Calu3 (cell line): ENCODE measurements at regions not wholly inside any gene's neighbourhood (a gene's known extent, or its start where the extent isn't known, plus 50 kb on each side); places are given as distances from the start of the nearest gene placed in this dataset.

ENCODE experiments used
- BruUV-seq: library from RNA; stranded (reverse); fragments of 400-500 nt; replicated peaks from 2 replicates; lab custom pipeline; 2021; lab: Mats Ljungman, UMichigan
- CTCF ChIA-PET: fragments of 300-600 bp; sonication (Branson Sonifier 250); formaldehyde crosslinking; loops from one replicate; lab custom pipeline; 2022; ENCODE audit warnings: antibody characterized with exemption; lab: Charles Lee
- DNase-seq: peaks from one replicate; pipeline ENCODE4 v3.0.0; 2022
- H3K27ac Mint-ChIP-seq: one replicate; pipeline ENCODE4 v1.8.0; 2022; ENCODE audit warnings: mixed read lengths; ENCODE audit not compliant: unreplicated experiment
- H3K27me3 Mint-ChIP-seq: one replicate; pipeline ENCODE4 v1.8.0; 2022; ENCODE audit warnings: mixed read lengths; ENCODE audit not compliant: unreplicated experiment
- H3K36me3 Mint-ChIP-seq: one replicate; pipeline ENCODE4 v1.8.0; 2022; ENCODE audit warnings: mild to moderate bottlenecking, moderate library complexity, mixed read lengths; ENCODE audit not compliant: insufficient read depth, unreplicated experiment
- H3K4me1 Mint-ChIP-seq: one replicate; pipeline ENCODE4 v1.8.0; 2022; ENCODE audit warnings: mild to moderate bottlenecking, low read depth, mixed read lengths; ENCODE audit not compliant: unreplicated experiment
- H3K4me3 Mint-ChIP-seq: one replicate; pipeline ENCODE4 v1.8.0; 2022; ENCODE audit warnings: mild to moderate bottlenecking, low read depth, moderate library complexity, mixed read lengths; ENCODE audit not compliant: unreplicated experiment
- H3K9me3 Mint-ChIP-seq: one replicate; pipeline ENCODE4 v1.8.0; 2022; ENCODE audit warnings: low read depth, mixed read lengths; ENCODE audit not compliant: unreplicated experiment
- CTCF ChIP-seq: fragments of 200-600 bp; IDR thresholded peaks from one replicate; pipeline ENCODE4 v1.8.0; 2022; ENCODE audit warnings: antibody characterized with exemption; ENCODE audit not compliant: unreplicated experiment
- intact Hi-C: fragments of 100-400 bp; cut with micrococcal nuclease; formaldehyde crosslinking; loops from one replicate; pipeline ENCODE4 v1.10.0; 2022; ENCODE audit not compliant: unreplicated experiment

GRCh38 chr6:74467533-74468215, 738.2 kb downstream of the COL12A1 start:
- no peak for DNase-seq
- no peak for TF ChIP-seq CTCF
- H3K27me3 Mint-ChIP-seq, result no peaks in the 10 kb centered on the region
- BruUV-seq, result no TSS peak
- H3K4me1 Mint-ChIP-seq, result no peaks in the 10 kb centered on the region
- H3K36me3 Mint-ChIP-seq, result no peaks in the 10 kb centered on the region
- CTCF ChIA-PET, result no interaction called here
- H3K27ac Mint-ChIP-seq, result no peak overlapping the region
- H3K4me3 Mint-ChIP-seq, result no peak overlapping the region
- intact Hi-C loops, result no loop called here
- H3K9me3 Mint-ChIP-seq, result peaks cover 4% of the 10 kb centered on the region

- Mint-ChIP-seq H3K36me3 (no peaks in the 10 kb centered on the region), H3K4me3 (no peak overlapping the region), H3K4me1 (no peaks in the 10 kb centered on the region), H3K27me3 (no peaks in the 10 kb centered on the region), H3K9me3 (peaks cover 10% of the 10 kb centered on the region), H3K27ac (no peak overlapping the region)
- no TSS peak for BruUV-seq
- DNase-seq, result no peak
- CTCF ChIA-PET, result no interaction called here
- no peak for TF ChIP-seq CTCF
- intact Hi-C loops, result no loop called here
Measured at GRCh38 chr6:74466572-74466971, 739.3 kb downstream of the COL12A1 start.

DNA sequence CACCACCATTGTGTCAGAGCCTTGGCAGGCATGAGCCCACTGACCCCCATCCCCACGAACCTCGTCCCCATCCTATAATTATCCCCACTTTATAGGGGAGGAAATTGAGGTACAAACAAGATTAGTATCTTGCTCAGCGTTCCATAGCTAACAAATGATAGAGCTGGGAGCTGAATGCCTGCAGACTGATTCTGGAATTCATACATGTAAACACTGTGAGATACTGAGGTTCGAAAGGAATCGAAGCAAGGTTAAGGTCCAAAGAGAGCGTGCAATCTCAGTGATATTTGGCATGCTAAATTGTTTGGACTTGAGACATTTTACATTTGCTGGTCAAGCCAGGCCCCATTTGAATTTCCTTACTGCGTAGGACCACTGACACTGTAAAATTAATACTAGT, 746.6 kb downstream of the COL12A1 start:
- no peak overlapping the region for H3K27ac Mint-ChIP-seq
- no peaks in the 10 kb centered on the region for H3K36me3 Mint-ChIP-seq
- TF ChIP-seq CTCF, result no peak
- no peak for DNase-seq
- H3K4me1 Mint-ChIP-seq, result peaks cover 3% of the 10 kb centered on the region
- CTCF ChIA-PET, result no interaction called here
- no peak overlapping the region for H3K4me3 Mint-ChIP-seq
- H3K27me3 Mint-ChIP-seq, result no peaks in the 10 kb centered on the region
- H3K9me3 Mint-ChIP-seq, result peaks cover 7% of the 10 kb centered on the region
- intact Hi-C loops, result no loop called here
- BruUV-seq, result no TSS peak

- Mint-ChIP-seq H3K36me3 (no peaks in the 10 kb centered on the region), H3K4me1 (peaks cover 10% of the 10 kb centered on the region), H3K27me3 (no peaks in the 10 kb centered on the region), H3K27ac (no peak overlapping the region), H3K4me3 (no peak overlapping the region), H3K9me3 (peaks cover 7% of the 10 kb centered on the region)
- DNase-seq, result no peak
- CTCF ChIA-PET, result no interaction called here
- TF ChIP-seq CTCF, result no peak
- BruUV-seq, result no TSS peak
- intact Hi-C loops, result no loop called here
Measured at GRCh38 chr6:74458536-74458935, 747.3 kb downstream of the COL12A1 start.
